ENCODE measurements at regions not wholly inside any gene's neighbourhood (a gene's known extent, or its start where the extent isn't known, plus 50 kb on each side); places are given as distances from the start of the nearest gene placed in this dataset.

DNA sequence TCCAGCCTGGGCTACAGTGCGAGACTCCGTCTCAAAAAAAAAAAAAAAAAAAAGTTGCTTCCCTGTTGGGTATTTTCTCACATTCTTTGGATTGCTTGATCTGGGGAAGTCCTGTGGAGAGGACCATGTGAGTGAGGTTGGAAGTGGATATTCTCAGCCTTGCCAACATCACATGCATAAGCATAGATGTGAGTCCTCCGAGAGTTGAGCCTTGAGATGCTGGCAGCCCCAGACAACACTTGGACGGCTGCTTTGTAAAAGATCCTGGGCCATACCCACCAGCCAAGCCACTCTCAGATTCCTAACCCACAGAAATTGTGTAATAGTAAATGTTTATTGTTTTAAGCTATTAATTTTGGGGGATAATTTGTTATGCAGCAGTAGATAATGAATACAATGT is 1570.0 kb upstream of the GOT2 start:
- no peak for DNase-seq
- no peaks in the 10 kb centered on the region for H3K4me1 Mint-ChIP-seq
- Histone ChIP-seq H3K27ac (ENCODE audit: insufficient read depth, low read length, poor library complexity, severe bottlenecking) (no peak overlapping the region), H3K4me3 (ENCODE audit: low read depth, low read length) (no peak overlapping the region), H3K36me3 (ENCODE audit: control insufficient read depth, insufficient read depth, low read length) (no peaks in the 10 kb centered on the region), H3K27me3 (ENCODE audit: control insufficient read depth, insufficient read depth, low read length) (no peaks in the 10 kb centered on the region), H3K9me3 (ENCODE audit: control insufficient read depth in 2 of 2, low read length in 2 of 2) (peaks cover 8 to 15% of the 10 kb centered on the region in 2 experiments), H3K4me1 (ENCODE audit: control insufficient read depth, insufficient read depth, low read length, poor library complexity, severe bottlenecking) (no peaks in the 10 kb centered on the region)
- no peak overlapping the region for H3K4me3 Mint-ChIP-seq
- H3K36me3 Mint-ChIP-seq: no peaks in the 10 kb centered on the region
- peaks cover 6 to 39% (median 10%) of the 10 kb centered on the region in 7 donors for H3K9me3 Mint-ChIP-seq
- H3K27me3 Mint-ChIP-seq: no peaks in the 10 kb centered on the region
- H3K27ac Mint-ChIP-seq: no peak overlapping the region
- no peak for ATAC-seq (ENCODE audit: low read depth in 2 of 2)

DNA sequence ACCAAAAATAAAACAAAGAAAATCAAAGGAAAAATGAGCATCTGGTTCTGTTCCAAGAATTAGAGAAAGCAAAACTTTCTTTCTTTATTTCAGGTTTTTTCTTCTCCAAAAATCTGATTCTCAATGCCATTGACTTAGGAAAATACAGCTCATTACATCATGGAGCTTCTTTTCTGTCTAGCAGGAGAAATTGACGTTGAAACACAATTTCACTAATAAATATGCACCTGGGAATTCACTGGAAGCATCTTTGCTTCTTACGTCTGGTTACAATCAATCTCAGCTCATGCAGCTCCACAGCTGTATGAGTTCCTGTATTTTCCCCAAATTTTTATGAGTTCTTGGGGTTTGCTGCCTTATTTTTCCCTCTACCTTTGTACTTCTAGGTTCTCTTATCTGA is 1568.6 kb upstream of the GOT2 start:
- DNase-seq (no peak), ATAC-seq (ENCODE audit: low read depth in 2 of 2) (no peak)
- Histone ChIP-seq H3K4me3 (ENCODE audit: low read depth, low read length) (no peak overlapping the region), H3K9me3 (ENCODE audit: control insufficient read depth in 2 of 2, low read length in 2 of 2) (peaks cover 8 to 11% of the 10 kb centered on the region in 2 experiments), H3K27me3 (ENCODE audit: control insufficient read depth, insufficient read depth, low read length) (no peaks in the 10 kb centered on the region), H3K36me3 (ENCODE audit: control insufficient read depth, insufficient read depth, low read length) (no peaks in the 10 kb centered on the region), H3K27ac (ENCODE audit: insufficient read depth, low read length, poor library complexity, severe bottlenecking) (no peak overlapping the region), H3K4me1 (ENCODE audit: control insufficient read depth, insufficient read depth, low read length, poor library complexity, severe bottlenecking) (no peaks in the 10 kb centered on the region)
- Mint-ChIP-seq H3K27me3 (no peaks in the 10 kb centered on the region), H3K27ac (no peak overlapping the region), H3K9me3 (peaks cover 7 to 34% (median 9%) of the 10 kb centered on the region in 7 donors), H3K4me3 (no peak overlapping the region), H3K36me3 (no peaks in the 10 kb centered on the region), H3K4me1 (no peaks in the 10 kb centered on the region)

- H3K36me3 Mint-ChIP-seq: no peaks in the 10 kb centered on the region
- H3K4me1 Mint-ChIP-seq: no peaks in the 10 kb centered on the region
- DNase-seq: no peak
- H3K27ac Mint-ChIP-seq: no peak overlapping the region
- Histone ChIP-seq H3K36me3 (ENCODE audit: control insufficient read depth, insufficient read depth, low read length) (no peaks in the 10 kb centered on the region), H3K4me1 (ENCODE audit: control insufficient read depth, insufficient read depth, low read length, poor library complexity, severe bottlenecking) (no peaks in the 10 kb centered on the region), H3K4me3 (ENCODE audit: low read depth, low read length) (no peak overlapping the region), H3K27me3 (ENCODE audit: control insufficient read depth, insufficient read depth, low read length) (no peaks in the 10 kb centered on the region), H3K27ac (ENCODE audit: insufficient read depth, low read length, poor library complexity, severe bottlenecking) (no peak overlapping the region), H3K9me3 (ENCODE audit: control insufficient read depth in 2 of 2, low read length in 2 of 2) (peaks cover 6 to 11% of the 10 kb centered on the region in 2 experiments)
- H3K27me3 Mint-ChIP-seq: no peaks in the 10 kb centered on the region
- no peak overlapping the region for H3K4me3 Mint-ChIP-seq
- ATAC-seq (ENCODE audit: low read depth in 2 of 2): no peak
- peaks cover 7 to 34% (median 11%) of the 10 kb centered on the region in 7 donors for H3K9me3 Mint-ChIP-seq
Measured at GRCh38 chr16:60302261-60302660, 1568.1 kb upstream of the GOT2 start.

GRCh38 chr16:60299241-60299776 is 1565.2 kb upstream of the GOT2 start:
- no peak overlapping the region for H3K4me3 Mint-ChIP-seq
- no peaks in the 10 kb centered on the region for H3K27me3 Mint-ChIP-seq
- no peak overlapping the region for H3K27ac Mint-ChIP-seq
- DNase-seq (no peak), ATAC-seq (ENCODE audit: low read depth in 2 of 2) (no peak)
- H3K9me3 Mint-ChIP-seq: peaks cover 7 to 32% (median 12%) of the 10 kb centered on the region in 7 donors
- Histone ChIP-seq H3K36me3 (ENCODE audit: control insufficient read depth, insufficient read depth, low read length) (no peaks in the 10 kb centered on the region), H3K9me3 (ENCODE audit: control insufficient read depth in 2 of 2, low read length in 2 of 2) (peaks cover 0 to 15% of the 10 kb centered on the region in 2 experiments), H3K27me3 (ENCODE audit: control insufficient read depth, insufficient read depth, low read length) (no peaks in the 10 kb centered on the region), H3K27ac (ENCODE audit: insufficient read depth, low read length, poor library complexity, severe bottlenecking) (no peak overlapping the region), H3K4me1 (ENCODE audit: control insufficient read depth, insufficient read depth, low read length, poor library complexity, severe bottlenecking) (no peaks in the 10 kb centered on the region), H3K4me3 (ENCODE audit: low read depth, low read length) (no peak overlapping the region)
- H3K36me3 Mint-ChIP-seq: no peaks in the 10 kb centered on the region
- no peaks in the 10 kb centered on the region for H3K4me1 Mint-ChIP-seq

- Mint-ChIP-seq H3K4me1 (no peaks in the 10 kb centered on the region), H3K9me3 (peaks cover 4 to 23% (median 7%) of the 10 kb centered on the region in 7 donors), H3K4me3 (no peak overlapping the region), H3K36me3 (no peaks in the 10 kb centered on the region), H3K27me3 (no peaks in the 10 kb centered on the region), H3K27ac (no peak overlapping the region)
- no peak for DNase-seq
- no peak overlapping the region for H3K4me3 ChIP-seq (ENCODE audit: low read depth, low read length)
- H3K4me1 ChIP-seq (ENCODE audit: control insufficient read depth, insufficient read depth, low read length, poor library complexity, severe bottlenecking): no peaks in the 10 kb centered on the region
- no peak for ATAC-seq (ENCODE audit: low read depth in 2 of 2)
- H3K27me3 ChIP-seq (ENCODE audit: control insufficient read depth, insufficient read depth, low read length): no peaks in the 10 kb centered on the region
- H3K36me3 ChIP-seq (ENCODE audit: control insufficient read depth, insufficient read depth, low read length): no peaks in the 10 kb centered on the region
- no peak overlapping the region for H3K27ac ChIP-seq (ENCODE audit: insufficient read depth, low read length, poor library complexity, severe bottlenecking)
- peaks cover 0 to 4% of the 10 kb centered on the region in 2 experiments for H3K9me3 ChIP-seq (ENCODE audit: control insufficient read depth in 2 of 2, low read length in 2 of 2)
Measured at GRCh38 chr16:60295451-60295850, 1561.3 kb upstream of the GOT2 start.

DNA sequence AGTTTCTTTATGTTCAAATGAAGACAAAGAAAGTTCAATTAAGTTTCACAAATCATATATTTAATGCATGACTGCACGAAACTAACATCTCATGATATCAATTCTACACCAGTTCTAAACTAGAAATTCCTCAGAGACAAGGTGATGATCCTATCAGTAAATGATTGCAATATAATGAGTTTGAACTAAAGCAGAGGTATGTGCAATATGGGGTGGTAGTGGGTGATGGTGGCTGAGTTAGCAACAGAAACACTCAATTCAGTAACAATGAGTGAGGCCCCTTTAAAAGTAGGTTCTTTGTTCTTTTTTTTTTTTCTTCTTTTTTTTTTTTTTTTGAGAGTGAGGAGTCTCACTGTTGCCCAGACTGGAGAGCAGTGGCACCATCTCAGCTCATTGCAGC is 1551.7 kb upstream of the GOT2 start:
- DNase-seq (no peak), ATAC-seq (ENCODE audit: low read depth in 2 of 2) (no peak)
- Histone ChIP-seq H3K36me3 (ENCODE audit: control insufficient read depth, insufficient read depth, low read length) (no peaks in the 10 kb centered on the region), H3K9me3 (ENCODE audit: control insufficient read depth in 2 of 2, low read length in 2 of 2) (no peaks in the 10 kb centered on the region), H3K27ac (ENCODE audit: insufficient read depth, low read length, poor library complexity, severe bottlenecking) (no peak overlapping the region), H3K4me3 (ENCODE audit: low read depth, low read length) (no peak overlapping the region), H3K4me1 (ENCODE audit: control insufficient read depth, insufficient read depth, low read length, poor library complexity, severe bottlenecking) (no peaks in the 10 kb centered on the region), H3K27me3 (ENCODE audit: control insufficient read depth, insufficient read depth, low read length) (no peaks in the 10 kb centered on the region)
- Mint-ChIP-seq H3K27ac (no peak overlapping the region), H3K4me3 (no peak overlapping the region), H3K36me3 (no peaks in the 10 kb centered on the region), H3K27me3 (no peaks in the 10 kb centered on the region), H3K4me1 (no peaks in the 10 kb centered on the region), H3K9me3 (peaks cover 0 to 23% (median 11%) of the 10 kb centered on the region in 7 donors)

DNA sequence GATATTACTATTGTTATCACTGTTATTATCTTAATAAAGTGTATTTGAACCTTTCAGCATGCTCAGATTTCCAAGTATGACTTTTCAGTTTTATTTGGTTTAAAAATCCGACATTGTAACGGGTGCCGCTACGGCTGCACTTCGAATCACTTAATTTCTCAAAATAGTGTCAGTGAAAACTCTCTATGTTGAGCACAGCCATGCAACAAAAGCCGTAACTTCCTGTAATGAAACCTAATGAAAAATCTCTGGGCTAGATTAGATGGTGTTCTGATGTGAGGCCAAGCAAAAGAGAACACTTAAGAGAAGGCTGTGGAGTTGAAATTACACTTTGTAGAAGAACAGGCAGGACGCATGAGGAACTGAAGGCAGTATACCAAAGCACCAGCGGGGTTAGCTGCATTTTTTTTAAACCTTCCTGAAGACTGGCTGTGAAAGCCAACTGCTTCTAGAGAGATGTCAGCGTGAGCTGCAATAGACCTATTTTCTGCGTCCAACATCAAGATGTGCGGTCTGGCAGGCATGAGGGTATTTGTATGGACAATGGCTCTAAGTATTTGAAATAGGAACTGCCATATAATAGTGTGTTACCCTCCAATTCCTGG is 1545.0 kb upstream of the GOT2 start:
- DNase-seq (no peak), ATAC-seq (ENCODE audit: low read depth in 2 of 2) (no peak)
- peaks cover 4 to 27% (median 6%) of the 10 kb centered on the region in 7 donors for H3K9me3 Mint-ChIP-seq
- Histone ChIP-seq H3K9me3 (ENCODE audit: control insufficient read depth in 2 of 2, low read length in 2 of 2) (peaks cover 3 to 4% of the 10 kb centered on the region in 2 experiments), H3K27ac (ENCODE audit: insufficient read depth, low read length, poor library complexity, severe bottlenecking) (no peak overlapping the region), H3K4me1 (ENCODE audit: control insufficient read depth, insufficient read depth, low read length, poor library complexity, severe bottlenecking) (no peaks in the 10 kb centered on the region), H3K27me3 (ENCODE audit: control insufficient read depth, insufficient read depth, low read length) (no peaks in the 10 kb centered on the region), H3K4me3 (ENCODE audit: low read depth, low read length) (no peak overlapping the region), H3K36me3 (ENCODE audit: control insufficient read depth, insufficient read depth, low read length) (no peaks in the 10 kb centered on the region)
- no peak overlapping the region for H3K4me3 Mint-ChIP-seq
- no peaks in the 10 kb centered on the region for H3K27me3 Mint-ChIP-seq
- no peaks in the 10 kb centered on the region for H3K4me1 Mint-ChIP-seq
- no peak overlapping the region for H3K27ac Mint-ChIP-seq
- peaks cover 5% of the 10 kb centered on the region for H3K36me3 Mint-ChIP-seq

GRCh38 chr16:60274431-60275019 is 1540.4 kb upstream of the GOT2 start:
- H3K27me3 Mint-ChIP-seq: no peaks in the 10 kb centered on the region
- H3K4me3 Mint-ChIP-seq: no peak overlapping the region
- no peak overlapping the region for H3K27ac ChIP-seq (ENCODE audit: insufficient read depth, low read length, poor library complexity, severe bottlenecking)
- H3K36me3 Mint-ChIP-seq: peaks cover 5% of the 10 kb centered on the region
- no peaks in the 10 kb centered on the region for H3K4me1 Mint-ChIP-seq
- DNase-seq (no peak), ATAC-seq (ENCODE audit: low read depth in 2 of 2) (no peak)
- H3K27me3 ChIP-seq (ENCODE audit: control insufficient read depth, insufficient read depth, low read length): no peaks in the 10 kb centered on the region
- H3K27ac Mint-ChIP-seq: no peak overlapping the region
- peaks cover 4 to 48% (median 9%) of the 10 kb centered on the region in 7 donors for H3K9me3 Mint-ChIP-seq
- peaks cover 3 to 6% of the 10 kb centered on the region in 2 experiments for H3K9me3 ChIP-seq (ENCODE audit: control insufficient read depth in 2 of 2, low read length in 2 of 2)
- no peak overlapping the region for H3K4me3 ChIP-seq (ENCODE audit: low read depth, low read length)
- H3K36me3 ChIP-seq (ENCODE audit: control insufficient read depth, insufficient read depth, low read length): no peaks in the 10 kb centered on the region
- H3K4me1 ChIP-seq (ENCODE audit: control insufficient read depth, insufficient read depth, low read length, poor library complexity, severe bottlenecking): no peaks in the 10 kb centered on the region

Data from CD4-positive, CD25-positive, alpha-beta regulatory T cell (primary cell).